GM06990 (cell line): ENCODE measurements at regions not wholly inside any gene's neighbourhood (a gene's known extent, or its start where the extent isn't known, plus 50 kb on each side); places are given as distances from the start of the nearest gene placed in this dataset.
"Not testable (repeated sequence)": the region's sequence is repeated elsewhere in the genome, so short reads cannot be mapped to it uniquely, and the experiment has no call there.

Experiments used
- DNase-seq: peaks from one replicate; pipeline ENCODE4 v3.0.0-alpha.2; 2011; ENCODE audit not compliant: insufficient read length; ENCODE audit errors: extremely low read depth
- H3K27me3 ChIP-seq: replicated peaks from 2 replicates; pipeline ENCODE4 v1.6.0; 2011; ENCODE audit warnings: low read length; ENCODE audit not compliant: control insufficient read depth, insufficient read depth
- H3K36me3 ChIP-seq: 2 replicates; pipeline ENCODE4 v1.5.1; 2011; ENCODE audit warnings: low read length; ENCODE audit not compliant: control insufficient read depth, insufficient read depth
- H3K4me3 ChIP-seq: replicated peaks from 2 replicates; pipeline ENCODE4 v1.5.1; 2011; ENCODE audit warnings: low read depth, mild to moderate bottlenecking, control low read depth, low read length
- TF ChIP-seq, protein P1 (sequence below): IDR thresholded peaks from 2 replicates; pipeline ENCODE4 v1.5.1; 2011; ENCODE audit warnings: low read length, control low read depth, mild to moderate bottlenecking, inconsistent platforms; ENCODE audit not compliant: insufficient read depth, poor library complexity, severe bottlenecking

- TF ChIP-seq, protein P1, sequence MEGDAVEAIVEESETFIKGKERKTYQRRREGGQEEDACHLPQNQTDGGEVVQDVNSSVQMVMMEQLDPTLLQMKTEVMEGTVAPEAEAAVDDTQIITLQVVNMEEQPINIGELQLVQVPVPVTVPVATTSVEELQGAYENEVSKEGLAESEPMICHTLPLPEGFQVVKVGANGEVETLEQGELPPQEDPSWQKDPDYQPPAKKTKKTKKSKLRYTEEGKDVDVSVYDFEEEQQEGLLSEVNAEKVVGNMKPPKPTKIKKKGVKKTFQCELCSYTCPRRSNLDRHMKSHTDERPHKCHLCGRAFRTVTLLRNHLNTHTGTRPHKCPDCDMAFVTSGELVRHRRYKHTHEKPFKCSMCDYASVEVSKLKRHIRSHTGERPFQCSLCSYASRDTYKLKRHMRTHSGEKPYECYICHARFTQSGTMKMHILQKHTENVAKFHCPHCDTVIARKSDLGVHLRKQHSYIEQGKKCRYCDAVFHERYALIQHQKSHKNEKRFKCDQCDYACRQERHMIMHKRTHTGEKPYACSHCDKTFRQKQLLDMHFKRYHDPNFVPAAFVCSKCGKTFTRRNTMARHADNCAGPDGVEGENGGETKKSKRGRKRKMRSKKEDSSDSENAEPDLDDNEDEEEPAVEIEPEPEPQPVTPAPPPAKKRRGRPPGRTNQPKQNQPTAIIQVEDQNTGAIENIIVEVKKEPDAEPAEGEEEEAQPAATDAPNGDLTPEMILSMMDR, result no peak
- no peak overlapping the region for H3K4me3 ChIP-seq
- no peaks in the 10 kb centered on the region for H3K36me3 ChIP-seq
- H3K27me3 ChIP-seq, result no peaks in the 10 kb centered on the region
- no peak for DNase-seq
Measured at GRCh38 chr17:63039899-63040602, 74.0 kb downstream of the TANC2 start.

DNA sequence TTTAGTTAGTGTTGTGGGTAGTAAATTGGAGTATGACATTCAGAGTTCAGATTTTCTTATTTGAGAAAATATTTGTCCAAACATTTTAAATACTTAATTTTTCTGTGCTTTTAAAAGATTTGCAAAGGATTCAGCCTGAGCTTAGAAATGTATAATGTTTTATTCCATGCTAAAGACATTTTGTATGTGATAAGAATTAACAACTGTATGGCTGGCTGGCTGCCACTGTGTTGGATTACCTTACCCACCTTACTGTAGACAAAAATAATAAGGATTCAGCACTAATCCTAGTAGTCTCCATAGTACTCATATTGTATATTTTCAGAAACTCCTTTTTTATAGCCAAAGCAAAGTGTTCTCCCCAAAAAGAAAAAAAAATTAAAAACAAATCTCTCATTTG lies 74.8 kb downstream of the TANC2 start:
- no peak for DNase-seq
- Histone ChIP-seq H3K4me3 (no peak overlapping the region), H3K27me3 (no peaks in the 10 kb centered on the region), H3K36me3 (no peaks in the 10 kb centered on the region)
- TF ChIP-seq, protein P1, result no peak

DNA sequence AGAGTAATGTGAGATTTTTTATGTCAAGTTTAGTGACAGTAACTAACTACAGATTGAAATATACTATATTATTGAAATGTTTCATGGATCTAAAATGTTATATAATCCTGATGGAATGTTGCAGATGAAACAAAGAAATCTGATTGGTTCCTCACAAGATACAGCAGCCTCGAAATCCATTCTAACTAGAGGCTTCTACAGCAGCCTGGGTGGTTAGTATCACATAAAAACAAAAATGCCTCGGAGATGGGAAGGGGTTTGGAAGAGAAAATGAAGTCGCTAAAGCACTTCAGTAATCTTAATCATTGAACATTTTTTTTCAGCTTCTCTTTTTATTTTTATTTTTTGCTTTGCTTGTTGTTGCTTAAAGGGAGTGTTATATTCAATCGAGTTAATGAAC lies 75.2 kb downstream of the TANC2 start:
- DNase-seq, result no peak
- Histone ChIP-seq H3K27me3 (no peaks in the 10 kb centered on the region), H3K36me3 (no peaks in the 10 kb centered on the region)

DNA sequence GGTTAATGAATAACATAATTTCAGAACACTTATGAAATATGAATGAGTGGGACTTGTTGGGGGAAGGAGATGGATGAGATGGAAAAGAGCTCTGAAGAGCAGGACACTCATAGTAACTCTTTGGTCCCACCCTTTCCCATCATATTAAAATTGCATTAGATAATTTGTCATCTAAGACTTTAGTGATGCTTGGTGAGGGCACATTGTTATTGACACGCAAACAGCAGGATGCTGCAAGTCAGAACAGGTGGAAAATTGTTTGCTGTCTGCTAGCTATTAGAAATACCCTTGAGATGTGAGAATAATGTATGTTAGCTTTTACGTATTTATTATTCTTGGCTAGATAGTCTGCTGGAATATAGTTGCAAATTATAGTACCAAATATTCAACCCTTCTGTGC lies 75.7 kb downstream of the TANC2 start:
- no peak for DNase-seq
- H3K36me3 ChIP-seq, result no peaks in the 10 kb centered on the region
- H3K27me3 ChIP-seq, result no peaks in the 10 kb centered on the region
- TF ChIP-seq, protein P1, result no peak
- no peak overlapping the region for H3K4me3 ChIP-seq

More for the DNA sequence above, 75.2 kb downstream of the TANC2 start:
- TF ChIP-seq, protein P1, result no peak
- H3K4me3 ChIP-seq, result no peak overlapping the region

- TF ChIP-seq, protein P1, result no peak
- no peak for DNase-seq
- H3K4me3 ChIP-seq, result no peak overlapping the region
- H3K36me3 ChIP-seq, result no peaks in the 10 kb centered on the region
- H3K27me3 ChIP-seq, result no peaks in the 10 kb centered on the region
Measured at GRCh38 chr17:63042256-63042812, 76.3 kb downstream of the TANC2 start.

- not testable (repeated sequence) for H3K4me3 ChIP-seq
Measured at GRCh38 chr17:63057560-63057959, 91.5 kb downstream of the TANC2 start.

More at GRCh38 chr17:63057560-63057959, 91.5 kb downstream of the TANC2 start:
- not testable (repeated sequence) for DNase-seq, H3K36me3 ChIP-seq, H3K27me3 ChIP-seq
